ENCODE measurements at regions not wholly inside any gene's neighbourhood (a gene's known extent, or its start where the extent isn't known, plus 50 kb on each side); places are given as distances from the start of the nearest gene placed in this dataset.

DNA sequence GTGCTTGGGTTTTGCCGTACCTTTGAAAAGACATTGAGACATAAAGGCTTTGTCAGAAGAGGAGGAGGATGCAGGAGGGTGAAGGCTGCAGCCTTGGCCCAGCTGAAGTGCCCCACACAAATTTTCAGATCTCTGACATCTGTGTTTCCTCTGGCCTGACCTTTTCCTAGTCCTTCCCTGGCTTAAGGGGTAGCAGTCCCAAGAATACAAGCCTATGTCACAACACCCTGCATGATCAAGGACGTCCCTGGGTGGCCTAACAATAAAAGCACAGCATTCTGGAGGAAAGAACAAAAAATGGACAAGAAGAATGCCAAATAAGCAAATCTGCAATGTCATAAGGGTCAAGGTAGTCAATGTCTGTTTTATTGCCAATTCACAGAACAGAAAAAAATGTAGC, 80.8 kb upstream of the FAM9C start:
- TF ChIP-seq POLR2A (IDR thresholded peaks at IDR 0.05; ENCODE audit: low read length) (no peak), GATA1 (IDR thresholded peaks at IDR 0.05; ENCODE audit: low read depth, low read length) (no peak)
